Esophagus squamous epithelium (tissue), 4 donors: ENCODE measurements at regions not wholly inside any gene's neighbourhood (a gene's known extent, or its start where the extent isn't known, plus 50 kb on each side); places are given as distances from the start of the nearest gene placed in this dataset.

Experiments
- CTCF ChIP-seq, 6 experiments: fragments of 450-650 bp in 4 of 6; fragments of 200-600 bp in 2 of 6; sonication (generic) in 2 of 6; IDR thresholded peaks; one replicate each; pipeline ENCODE4 v1.5.1; 2016 to 2019; ENCODE audit warnings: antibody characterized with exemption in 6 of 6, mild to moderate bottlenecking in 4 of 6, moderate library complexity in 4 of 6
- POLR2A ChIP-seq, 4 donors: fragments of 450-650 bp; IDR thresholded peaks; one replicate each; pipeline ENCODE4 v1.6.1; 2017; ENCODE audit warnings: antibody characterized with exemption in 4 of 4, mild to moderate bottlenecking in 4 of 4, moderate library complexity in 3 of 4

- no peak for TF ChIP-seq CTCF (IDR thresholded peaks at IDR 0.05)
- TF ChIP-seq POLR2A (IDR thresholded peaks at IDR 0.05), result no peak
Measured at GRCh38 chr5:124001036-124001615, 489.1 kb downstream of the CSNK1G3 start.
